Fibroblast of skin of left biceps (primary cell): ENCODE measurements at regions not wholly inside any gene's neighbourhood (a gene's known extent, or its start where the extent isn't known, plus 50 kb on each side); places are given as distances from the start of the nearest gene placed in this dataset.
"Not testable (repeated sequence)": the region's sequence is repeated elsewhere in the genome, so short reads cannot be mapped to it uniquely, and the experiment has no call there.

Experiments used
- DNase-seq, 2 experiments: peaks; one replicate each; pipeline ENCODE4 v3.0.0-alpha.2; 2013; ENCODE audit warnings: low read depth in 2 of 2

DNA sequence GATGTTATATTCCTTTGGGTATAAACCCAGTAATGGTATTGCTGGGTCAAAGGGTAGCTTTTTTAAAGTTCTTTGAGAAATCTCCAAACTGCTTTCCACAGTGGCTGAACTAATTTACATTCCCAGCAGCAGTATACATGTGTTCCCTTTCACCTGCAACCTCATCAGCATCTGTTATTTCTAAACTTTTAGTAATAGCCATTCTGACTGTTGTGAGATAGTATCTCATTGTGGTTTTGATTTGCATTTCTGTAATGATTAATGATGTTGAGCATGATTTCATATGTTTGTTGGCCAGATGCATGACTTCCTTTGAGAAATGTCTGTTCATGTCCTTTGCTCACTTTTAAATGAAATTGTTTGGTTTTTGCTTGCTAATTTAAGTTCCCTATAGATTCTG is 553.1 kb downstream of the SLCO4C1 start:
- not testable (repeated sequence) for DNase-seq

DNA sequence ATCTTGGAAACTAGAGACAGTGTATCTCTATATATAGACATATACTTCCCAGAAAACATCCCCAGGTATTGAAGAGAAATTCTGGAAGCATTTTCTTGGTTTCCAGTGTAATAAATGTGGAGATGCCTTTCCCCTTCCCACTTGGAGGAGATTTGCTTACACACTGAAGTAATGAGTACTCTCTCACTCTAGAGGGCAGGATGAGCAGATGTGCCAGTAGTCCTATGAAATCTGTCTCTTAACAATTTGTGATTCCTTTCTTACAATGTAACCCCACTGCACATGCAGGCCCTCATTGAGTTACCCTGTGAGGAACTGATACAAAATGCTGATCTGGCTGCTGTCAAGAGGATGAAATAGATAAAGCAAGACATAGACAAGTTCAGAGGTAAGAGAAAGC is 567.2 kb downstream of the SLCO4C1 start:
- no peak for DNase-seq

DNA sequence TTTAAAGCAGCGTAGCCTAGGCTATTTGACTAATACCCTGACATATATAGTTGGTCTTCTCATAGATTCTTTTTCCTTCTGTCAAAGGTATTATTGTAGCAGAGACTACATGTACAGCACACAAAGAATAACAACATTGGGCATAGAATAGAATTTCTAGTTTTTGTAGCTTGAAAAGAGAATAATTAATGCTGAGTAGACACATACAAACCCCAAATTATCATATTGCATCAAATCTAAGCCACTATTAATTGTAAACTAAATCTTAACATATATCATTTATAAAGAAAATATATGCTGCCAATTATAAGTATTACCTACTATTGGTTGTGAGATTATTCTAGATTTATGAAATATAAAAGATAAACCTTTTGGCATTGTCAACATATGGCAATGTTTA is 574.5 kb downstream of the SLCO4C1 start:
- DNase-seq: no peak

DNA sequence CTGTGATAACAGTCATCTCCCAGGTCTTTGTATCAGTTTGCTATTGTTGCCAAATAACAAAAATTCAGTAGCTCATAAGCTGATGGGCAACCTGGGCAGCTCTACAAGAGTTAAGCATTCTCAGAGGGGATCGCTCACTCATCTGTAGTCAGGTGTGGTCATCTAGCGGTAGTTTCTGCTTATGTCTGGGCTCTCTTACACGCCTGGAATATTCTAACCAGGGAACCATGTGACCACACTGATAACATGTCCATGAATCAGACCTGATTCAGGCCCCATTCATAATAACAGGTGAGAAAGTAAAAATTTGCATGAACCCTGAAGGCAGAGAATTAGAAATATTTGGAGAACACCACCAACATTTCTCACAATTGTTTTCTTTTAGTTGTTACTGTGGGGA is 576.1 kb downstream of the SLCO4C1 start:
- DNase-seq: no peak

DNA sequence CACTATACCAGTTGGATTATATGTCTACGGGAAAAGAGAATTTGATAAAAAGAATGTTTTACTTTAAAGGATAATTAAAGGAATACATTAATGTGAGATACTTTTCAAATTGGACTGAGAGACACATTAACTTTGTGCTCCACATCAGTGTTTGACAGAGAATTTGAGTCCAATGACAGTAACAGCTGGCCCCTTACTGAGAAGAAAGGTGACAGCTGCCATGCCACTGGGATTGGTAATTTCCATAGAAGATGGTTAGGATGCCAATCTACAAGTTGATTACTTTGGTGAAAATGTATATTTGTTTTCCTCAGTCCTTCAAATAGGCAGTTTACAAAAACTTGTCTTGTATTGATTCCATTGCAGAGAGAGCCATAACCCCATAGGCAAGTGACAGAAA is 578.4 kb downstream of the SLCO4C1 start:
- no peak for DNase-seq

DNA sequence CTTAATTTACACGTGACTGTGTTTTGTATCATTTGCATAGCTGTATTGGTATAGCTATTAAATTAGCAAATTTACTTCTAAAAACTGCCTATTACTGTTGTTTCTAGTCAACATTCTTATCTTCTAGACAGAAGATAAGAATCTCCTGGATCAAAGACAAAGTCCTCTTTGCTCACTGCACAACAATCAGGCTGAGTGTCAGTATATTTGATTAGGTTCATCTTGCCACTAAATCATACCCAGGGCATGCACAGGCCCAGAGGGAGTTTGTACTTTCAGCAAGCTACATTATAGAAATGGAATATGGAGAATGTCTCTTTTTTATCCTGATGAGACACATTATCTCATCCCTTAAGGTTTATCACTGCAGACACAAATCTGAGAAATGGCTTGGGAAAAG is 579.1 kb downstream of the SLCO4C1 start:
- DNase-seq: no peak

DNA sequence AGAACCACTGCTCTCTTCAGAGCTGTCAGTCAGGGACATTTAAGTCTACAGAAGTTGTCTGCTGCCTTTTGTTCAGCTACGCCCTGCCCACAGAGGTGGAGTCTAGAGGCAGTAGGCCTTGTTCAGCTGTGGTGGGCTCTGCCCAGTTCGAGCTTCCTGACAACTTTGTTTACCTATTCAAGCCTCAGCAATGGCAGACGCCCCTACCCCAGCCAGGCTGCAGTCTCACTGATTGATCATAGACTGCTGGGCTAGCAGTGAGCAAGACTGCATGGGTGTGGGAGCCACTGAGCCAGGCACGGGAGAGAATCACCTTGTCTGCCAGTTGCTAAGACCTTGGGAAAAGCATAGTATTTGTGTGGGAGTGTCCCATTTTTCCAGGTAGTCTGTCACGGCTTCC is 580.3 kb downstream of the SLCO4C1 start:
- not testable (repeated sequence) for DNase-seq

DNA sequence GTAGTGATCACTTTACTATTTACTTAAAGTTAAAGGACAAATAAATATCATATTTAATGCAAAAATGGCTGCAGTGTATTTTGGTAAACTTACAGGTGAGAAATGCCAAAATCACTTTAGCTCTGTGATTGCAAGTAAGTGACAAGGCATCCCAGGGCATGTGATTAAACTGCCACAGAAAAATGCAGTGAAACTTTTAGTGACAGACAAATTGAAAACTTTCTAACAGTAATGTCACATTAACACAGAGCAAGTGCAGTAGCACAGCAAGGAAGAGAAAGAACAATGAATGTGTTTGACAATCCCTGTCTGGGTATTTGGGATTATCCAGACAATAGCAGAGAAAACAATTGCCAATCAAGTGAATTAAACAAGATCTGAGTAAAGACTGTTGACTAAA is 606.8 kb downstream of the SLCO4C1 start:
- no peak for DNase-seq

DNA sequence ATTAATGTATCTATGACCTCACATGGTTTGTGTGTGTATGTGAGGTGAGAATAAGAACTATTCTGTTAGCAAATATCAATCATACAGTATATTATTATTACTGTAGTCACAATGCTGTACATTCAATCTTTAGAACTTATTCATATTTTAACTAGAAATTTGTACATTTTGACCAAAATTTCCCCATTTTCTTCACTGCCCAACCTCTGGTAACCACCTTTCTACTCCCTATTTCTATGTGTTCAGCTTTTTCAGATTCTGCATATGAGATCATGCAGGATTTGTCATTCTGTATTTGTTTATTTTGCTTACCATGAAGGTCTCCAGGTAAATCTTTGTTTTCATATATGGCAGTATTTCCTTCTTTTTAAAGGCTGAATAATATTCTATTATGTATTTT is 607.9 kb downstream of the SLCO4C1 start:
- DNase-seq: no peak

DNA sequence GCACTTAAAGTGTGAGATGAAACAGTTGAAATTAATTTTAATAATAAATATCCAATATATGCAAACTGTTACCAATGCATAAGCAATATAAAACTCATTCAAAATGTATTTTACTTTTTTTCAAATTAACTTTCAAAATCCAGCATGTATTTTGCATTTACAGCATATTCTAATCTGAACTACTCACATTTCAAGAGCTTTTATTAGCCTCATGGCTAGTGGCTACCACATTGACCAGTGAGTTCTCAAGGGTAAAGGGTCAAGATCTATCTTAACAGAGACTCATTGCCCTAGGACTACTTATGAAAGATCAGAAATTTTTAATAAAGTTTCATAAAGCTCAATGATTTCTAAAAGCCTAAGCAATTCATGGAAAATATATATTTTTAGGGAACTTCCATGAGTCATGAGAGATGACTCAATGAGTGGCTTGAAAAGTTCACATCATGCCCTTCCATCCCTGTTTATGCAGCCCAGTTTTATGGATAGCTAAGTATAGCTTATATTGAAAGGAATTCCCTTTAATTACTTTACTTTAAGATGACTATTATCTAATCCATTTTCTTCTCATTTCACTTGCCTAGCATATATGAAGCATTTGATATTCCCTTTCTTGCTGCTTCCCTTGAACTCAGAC is 608.6 kb downstream of the SLCO4C1 start:
- DNase-seq: no peak

DNA sequence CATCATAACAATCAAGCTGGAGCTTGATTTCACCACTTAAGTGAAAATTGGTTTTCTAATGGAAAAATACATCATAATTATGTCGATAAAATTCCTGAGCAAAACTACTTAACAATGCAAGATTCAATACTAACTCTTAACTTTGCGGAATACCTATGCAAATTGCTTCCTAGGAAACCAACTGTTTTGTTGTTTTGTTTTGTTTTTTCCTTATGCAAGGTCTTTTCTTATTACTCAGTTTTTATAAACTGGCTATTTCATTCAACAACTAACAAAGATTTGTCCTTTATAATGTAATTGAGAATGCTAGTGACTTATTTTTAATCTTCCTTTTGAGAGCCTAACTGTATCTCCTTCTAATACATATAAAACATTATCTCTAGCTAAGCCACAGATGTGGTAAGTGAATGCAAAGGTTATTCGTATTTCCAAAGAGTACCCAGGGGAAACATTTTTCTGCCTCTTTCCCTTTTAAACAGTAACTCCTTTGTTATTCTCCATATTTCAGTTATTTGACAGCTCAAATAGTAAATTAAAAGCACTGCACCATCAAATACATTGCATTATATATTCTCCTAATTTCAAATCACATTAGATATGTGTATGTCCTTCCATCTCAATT is 609.4 kb downstream of the SLCO4C1 start:
- no peak for DNase-seq

DNA sequence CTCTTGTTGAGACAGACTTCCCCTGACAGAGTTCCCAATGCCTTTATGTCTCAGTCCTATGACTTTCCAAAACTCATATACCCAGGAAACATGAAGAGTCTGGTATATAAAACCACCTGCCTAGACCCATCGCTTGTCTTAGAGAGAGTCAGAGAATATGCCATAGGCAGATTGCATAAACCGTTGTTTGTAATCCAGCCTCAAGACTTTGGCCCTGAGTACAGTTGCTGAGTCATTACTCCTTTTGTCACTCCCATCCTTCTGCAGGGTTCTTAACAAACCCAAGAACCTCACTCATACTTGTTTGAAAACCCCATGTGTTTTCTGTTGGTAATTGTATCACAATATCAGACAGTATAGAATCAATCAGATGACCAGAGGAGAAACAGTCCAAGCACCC is 616.3 kb downstream of the SLCO4C1 start:
- DNase-seq: no peak

DNA sequence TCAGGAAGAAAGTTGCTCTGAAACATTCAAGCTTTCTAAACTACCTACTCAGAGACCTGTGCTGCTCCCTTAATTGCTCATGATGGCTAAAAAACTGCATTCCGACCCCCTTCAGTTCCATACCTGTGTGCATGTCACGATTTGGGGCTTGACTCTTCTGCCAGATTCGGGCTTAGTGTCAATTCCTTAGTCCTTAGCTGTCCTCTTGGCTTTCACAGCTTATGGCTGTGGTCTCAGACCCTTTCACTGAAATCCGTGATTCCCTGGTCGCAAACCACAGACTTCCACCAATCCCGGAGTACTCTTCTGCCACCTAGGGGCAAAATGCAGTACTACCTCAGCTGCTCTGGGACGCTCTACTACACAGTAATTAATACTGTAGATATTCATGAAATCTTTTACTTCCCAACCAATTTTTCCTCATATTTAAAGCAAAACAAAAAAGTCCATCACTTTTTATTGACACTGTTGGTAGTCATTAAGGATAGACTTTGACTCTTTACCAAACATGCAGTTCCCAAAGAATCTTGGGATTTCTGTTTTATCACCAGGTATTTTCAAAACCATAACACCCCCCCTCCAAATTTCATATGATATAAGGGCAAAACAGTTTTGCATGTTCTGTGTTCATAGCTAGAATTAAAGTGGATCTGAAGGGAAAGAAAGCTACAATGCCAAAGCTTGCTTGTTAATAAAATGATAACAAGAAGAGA is 617.4 kb downstream of the SLCO4C1 start:
- peak; percentile 34 to 38 for DNase-seq

DNA sequence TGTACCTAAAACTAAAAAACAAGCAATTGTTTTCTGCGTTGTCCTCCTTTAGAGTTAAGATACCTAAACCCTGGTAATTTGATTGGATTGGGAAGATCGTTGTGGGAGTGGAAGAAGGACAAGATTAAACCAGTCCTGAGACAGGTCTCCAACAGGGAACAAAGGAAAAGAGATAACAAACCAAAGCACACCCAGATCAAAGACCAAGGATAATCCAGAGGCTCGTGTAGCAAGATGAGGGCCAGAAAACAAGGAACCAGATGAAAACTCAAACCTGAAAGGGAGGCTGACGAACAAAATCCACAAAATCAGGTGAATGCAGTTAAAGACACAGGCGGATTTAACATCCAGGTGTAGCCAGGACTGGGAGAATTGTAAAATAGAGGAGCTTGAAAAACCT is 618.1 kb downstream of the SLCO4C1 start:
- no peak for DNase-seq

DNA sequence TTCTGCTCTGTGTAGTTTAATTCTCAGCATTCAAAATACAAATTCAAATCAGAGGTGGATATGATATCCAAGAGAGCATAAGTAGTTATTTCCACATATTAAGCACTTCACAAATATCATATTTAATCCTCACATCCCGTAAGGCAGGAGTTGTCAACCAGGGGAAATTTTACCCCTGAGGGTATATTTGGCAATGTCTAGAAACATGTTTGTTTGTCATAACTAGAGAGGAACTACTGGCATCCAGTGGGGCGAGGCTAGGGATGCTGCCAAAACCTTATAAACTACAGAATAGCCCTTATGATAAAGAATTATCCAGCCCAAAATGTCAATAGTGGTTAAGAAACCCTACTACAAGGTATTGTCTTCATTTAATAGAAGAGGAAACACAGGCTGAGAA is 619.4 kb downstream of the SLCO4C1 start:
- DNase-seq: no peak

DNA sequence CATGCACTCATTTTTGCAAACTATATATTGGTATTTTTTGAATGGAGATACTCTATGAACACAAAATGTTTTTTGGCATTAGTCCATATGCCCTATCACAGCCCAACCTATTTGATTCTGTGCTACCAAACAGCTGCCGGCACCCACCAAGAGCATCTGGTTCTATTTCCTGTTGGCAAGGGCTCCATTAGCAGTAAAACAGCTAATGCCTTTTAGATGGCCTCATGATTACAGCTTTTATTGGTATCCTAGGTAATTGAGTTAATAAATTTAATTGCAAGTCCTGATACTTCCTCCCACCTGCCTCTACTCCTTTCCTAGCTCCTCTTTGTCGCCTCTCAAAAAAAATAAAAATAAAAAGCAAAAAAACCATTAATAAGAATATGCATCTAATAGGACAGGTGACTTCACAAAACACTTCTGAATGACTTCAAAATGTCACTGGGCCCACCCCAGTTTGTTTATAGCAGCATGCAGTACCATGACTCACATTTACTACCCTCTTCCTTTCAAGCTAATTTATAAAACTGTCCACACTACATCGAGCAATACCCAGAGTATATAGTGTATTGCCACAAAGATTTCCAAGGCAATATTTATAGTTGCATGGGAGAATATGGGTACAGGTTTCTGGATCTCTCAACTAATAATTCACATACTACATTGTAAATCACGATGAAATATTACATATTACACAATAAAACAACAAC is 620.4 kb downstream of the SLCO4C1 start:
- DNase-seq: no peak

DNA sequence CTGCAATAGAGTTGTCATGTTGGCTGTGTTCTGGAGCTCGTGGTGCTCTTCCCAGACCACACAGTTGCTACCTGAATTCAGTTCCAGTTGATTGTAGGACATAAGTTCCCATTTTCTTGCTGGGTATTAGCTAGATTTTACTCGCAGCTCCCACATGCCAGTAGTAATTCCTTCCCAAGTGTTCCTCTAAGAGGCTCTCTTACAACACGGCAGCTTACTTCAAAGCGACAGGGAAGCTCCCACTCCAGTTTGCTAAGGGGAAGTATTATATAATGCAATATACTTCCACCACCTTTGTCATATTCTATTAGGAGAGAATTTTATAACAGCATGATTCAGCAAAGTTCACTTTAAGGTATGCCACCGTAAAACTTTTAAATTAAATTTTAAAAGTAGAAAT is 623.0 kb downstream of the SLCO4C1 start:
- DNase-seq: no peak

DNA sequence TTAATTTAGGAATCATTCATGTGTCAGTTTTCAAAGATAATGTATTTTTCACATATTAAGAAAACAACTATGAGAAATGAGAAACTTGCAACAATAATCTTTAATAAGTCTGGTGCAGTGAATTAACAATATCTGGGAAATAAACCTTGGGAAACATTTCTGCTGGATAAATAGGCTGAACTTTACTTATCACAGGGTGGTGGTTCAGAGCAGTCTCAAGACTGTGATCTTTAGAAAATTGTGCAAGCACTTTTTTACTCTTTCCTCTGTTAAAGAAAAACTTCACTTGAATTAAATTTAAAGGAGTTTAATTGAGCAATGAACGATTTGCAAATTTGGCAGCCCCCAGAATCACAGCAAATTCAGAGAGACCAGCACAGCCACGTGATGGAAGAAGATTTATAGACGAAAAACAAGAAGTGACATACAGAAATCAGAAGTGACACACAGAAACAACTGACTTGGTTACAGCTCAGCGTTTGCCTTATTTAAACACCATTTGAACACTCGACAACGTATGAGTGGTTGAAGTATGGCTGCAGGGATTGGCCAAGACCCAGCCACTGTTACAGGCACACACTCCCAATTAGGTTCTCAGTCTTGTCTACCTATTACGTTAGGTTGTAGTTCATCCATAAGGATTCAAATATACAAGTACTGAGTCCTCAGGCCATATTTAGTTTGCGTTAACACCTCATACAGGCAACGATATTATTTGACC is 631.9 kb downstream of the SLCO4C1 start:
- DNase-seq: no peak

DNA sequence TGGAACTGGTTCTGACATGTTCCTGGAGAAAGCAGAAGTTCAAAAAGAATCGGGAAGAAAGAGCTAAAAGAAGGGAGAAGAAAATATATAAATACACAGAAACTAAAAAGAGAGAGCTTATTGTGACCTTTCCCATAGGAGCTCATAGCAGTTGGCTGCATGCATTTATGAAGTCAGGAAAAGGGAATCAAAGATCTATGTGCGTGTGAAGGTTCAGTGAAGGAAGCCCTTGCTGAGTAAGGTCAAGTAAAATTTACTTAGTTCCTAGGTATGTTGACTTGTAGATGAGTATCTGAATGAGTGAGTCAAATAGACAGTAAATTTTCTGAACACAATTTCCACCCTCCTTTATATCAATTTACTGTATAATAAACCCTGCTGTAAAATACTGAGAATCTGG is 632.5 kb downstream of the SLCO4C1 start:
- DNase-seq: no peak

DNA sequence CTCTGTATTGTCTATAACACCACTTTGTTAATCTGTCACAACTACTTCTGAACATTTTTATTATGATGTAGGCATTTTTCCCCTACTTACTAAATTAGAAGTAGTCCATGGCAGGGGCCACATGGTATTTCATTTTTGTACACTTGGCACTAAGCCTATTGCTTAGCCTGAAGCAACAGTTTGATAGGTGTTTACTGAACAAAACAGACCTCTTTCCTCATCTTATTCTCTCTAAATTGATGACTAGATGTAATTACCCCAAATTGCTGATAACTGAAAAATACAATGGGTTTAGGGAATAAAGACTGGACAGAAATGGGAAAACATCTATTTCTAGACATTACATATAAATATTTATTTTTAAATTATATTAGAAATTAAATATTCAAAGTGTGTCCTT is 633.8 kb downstream of the SLCO4C1 start:
- DNase-seq: no peak

DNA sequence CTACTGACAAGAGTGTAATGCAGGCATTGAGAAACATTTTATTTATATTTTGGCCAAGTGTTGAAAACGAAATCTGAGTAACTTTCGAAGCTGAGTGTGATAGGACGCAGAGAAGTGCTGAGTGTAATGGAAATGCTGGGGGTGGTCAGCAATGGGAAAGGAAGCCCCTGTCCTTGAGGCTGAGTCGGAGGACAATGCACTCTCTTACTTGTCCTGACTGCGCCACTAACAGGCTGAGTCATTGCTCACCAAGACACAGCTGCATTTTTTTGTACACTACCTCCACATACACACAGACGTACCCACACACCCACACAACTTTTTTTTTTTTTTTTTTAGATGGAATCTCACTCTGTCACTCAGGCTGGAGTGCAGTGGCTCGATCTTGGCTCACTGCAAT is 637.7 kb downstream of the SLCO4C1 start:
- no peak for DNase-seq

DNA sequence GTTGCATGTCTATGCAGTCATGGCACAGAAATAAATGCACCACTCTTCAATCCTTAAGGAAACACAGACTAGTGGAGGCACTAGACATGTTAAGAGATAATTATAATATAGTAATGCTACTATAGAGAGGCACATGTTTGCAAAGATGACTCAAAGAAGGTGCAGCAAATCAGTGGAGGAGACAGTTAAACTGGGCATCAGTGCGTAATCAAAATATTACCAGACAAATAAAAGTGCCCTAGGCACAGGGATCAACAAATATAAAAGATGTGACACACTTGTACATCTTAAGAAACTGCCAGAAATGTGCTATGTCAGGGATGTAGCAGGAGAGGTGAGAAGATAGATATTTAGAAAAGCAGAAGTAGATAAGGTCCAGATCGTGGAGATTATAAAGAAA is 642.1 kb downstream of the SLCO4C1 start:
- DNase-seq: no peak
